Activated naive CD8-positive, alpha-beta T cell treated with anti-CD3 and anti-CD28 coated beads, Interleukin-2, amount 10 ng/mL, durations not matched to agents 7 days and 5 days (primary cell): ENCODE measurements at regions not wholly inside any gene's neighbourhood (a gene's known extent, or its start where the extent isn't known, plus 50 kb on each side); places are given as distances from the start of the nearest gene placed in this dataset.
"Not testable (repeated sequence)": the region's sequence is repeated elsewhere in the genome, so short reads cannot be mapped to it uniquely, and the experiment has no call there.

ENCODE experiments used
- ATAC-seq: fragments of 150-1000 bp; cut with Tn5 transposase; one replicate; pipeline ENCODE4 v1.10.0; 2021; ENCODE audit warnings: low read depth, moderate library complexity
- POLR2A ChIA-PET: fragments of 350-600 bp; sonication (Branson Sonifier 250); formaldehyde crosslinking; loops from one replicate; lab custom pipeline; 2021; ENCODE audit warnings: antibody characterized with exemption; lab: Charles Lee
- DNase-seq: peaks from one replicate; pipeline ENCODE4 v3.0.0; 2021
- H3K27ac Mint-ChIP-seq: one replicate; pipeline ENCODE4 v1.8.0; 2022; ENCODE audit warnings: mild to moderate bottlenecking, mixed read lengths
- H3K27me3 Mint-ChIP-seq: one replicate; pipeline ENCODE4 v1.8.0; 2022; ENCODE audit warnings: mild to moderate bottlenecking, moderate library complexity, mixed read lengths
- H3K36me3 Mint-ChIP-seq: one replicate; pipeline ENCODE4 v1.8.0; 2021; ENCODE audit warnings: mild to moderate bottlenecking, mixed read lengths
- H3K4me1 Mint-ChIP-seq: one replicate; pipeline ENCODE4 v1.8.0; 2021; ENCODE audit warnings: mixed read lengths
- H3K4me3 Mint-ChIP-seq: one replicate; pipeline ENCODE4 v1.8.0; 2022; ENCODE audit warnings: mild to moderate bottlenecking, moderate library complexity, mixed read lengths
- H3K9me3 Mint-ChIP-seq: one replicate; pipeline ENCODE4 v1.8.0; 2021; ENCODE audit warnings: mixed read lengths

- POLR2A ChIA-PET, H3K27me3 Mint-ChIP-seq, H3K9me3 Mint-ChIP-seq, H3K4me3 Mint-ChIP-seq, H3K27ac Mint-ChIP-seq, DNase-seq, H3K36me3 Mint-ChIP-seq, ATAC-seq, H3K4me1 Mint-ChIP-seq: not testable (repeated sequence)
These were observed 824.7 kb downstream of the LRRTM4 start for GRCh38 chr2:76697439-76697838.

GRCh38 chr2:76692908-76693307, 829.3 kb downstream of the LRRTM4 start:
- no peaks in the 10 kb centered on the region for H3K27me3 Mint-ChIP-seq
- no peaks in the 10 kb centered on the region for H3K4me1 Mint-ChIP-seq
- POLR2A ChIA-PET: no interaction called here
- no peak overlapping the region for H3K27ac Mint-ChIP-seq
- H3K36me3 Mint-ChIP-seq: no peaks in the 10 kb centered on the region
- no peak for ATAC-seq
- no peak overlapping the region for H3K4me3 Mint-ChIP-seq
- no peak for DNase-seq
- peaks cover 2% of the 10 kb centered on the region for H3K9me3 Mint-ChIP-seq

GRCh38 chr2:76688732-76689131, 833.4 kb downstream of the LRRTM4 start:
- Mint-ChIP-seq H3K4me3 (no peak overlapping the region), H3K27me3 (no peaks in the 10 kb centered on the region), H3K36me3 (no peaks in the 10 kb centered on the region), H3K27ac (no peak overlapping the region), H3K4me1 (no peaks in the 10 kb centered on the region), H3K9me3 (peaks cover 3% of the 10 kb centered on the region)
- no peak for DNase-seq
- no peak for ATAC-seq
- POLR2A ChIA-PET: no interaction called here

DNA sequence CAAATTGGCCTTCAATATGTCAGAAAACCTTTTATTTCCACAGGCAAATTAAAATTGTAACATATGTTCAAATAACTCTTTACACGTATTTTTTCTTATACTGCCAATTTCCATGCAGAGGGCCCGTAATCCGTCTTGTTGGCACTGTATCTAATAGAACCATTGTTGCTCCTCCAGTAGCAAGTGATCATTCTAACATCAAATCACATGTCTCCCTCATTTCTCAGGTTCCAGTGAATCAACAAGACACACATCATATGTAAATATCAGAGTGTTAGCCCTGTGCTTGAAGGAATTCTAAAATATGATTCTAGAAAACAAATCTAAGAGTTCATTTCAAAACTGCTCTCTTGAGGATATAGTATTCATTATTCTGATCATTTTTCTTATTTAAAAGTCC, 834.3 kb downstream of the LRRTM4 start:
- Mint-ChIP-seq H3K27me3 (no peaks in the 10 kb centered on the region), H3K4me1 (no peaks in the 10 kb centered on the region), H3K9me3 (peaks cover 3% of the 10 kb centered on the region), H3K4me3 (no peak overlapping the region), H3K36me3 (no peaks in the 10 kb centered on the region), H3K27ac (no peak overlapping the region)
- POLR2A ChIA-PET: no interaction called here
- ATAC-seq: no peak
- no peak for DNase-seq

DNA sequence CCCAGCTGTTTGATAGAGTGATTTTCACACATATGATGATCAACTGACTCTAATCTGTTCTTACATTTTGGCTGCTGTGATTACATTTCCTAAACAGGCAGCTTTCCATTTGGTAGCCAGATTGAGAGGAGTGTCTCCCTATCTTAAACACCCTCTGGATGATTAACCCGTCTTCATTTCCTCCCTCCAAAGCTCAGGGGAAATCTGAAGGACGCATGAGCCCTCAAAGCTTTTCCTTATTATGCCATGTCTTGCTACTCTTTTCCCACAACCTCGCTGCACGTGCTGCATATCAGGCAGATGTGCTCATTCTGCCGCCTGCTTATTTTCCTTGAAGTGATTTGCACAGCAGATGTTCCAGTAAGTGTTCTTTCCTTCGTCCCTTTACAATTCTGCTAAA, 837.4 kb downstream of the LRRTM4 start:
- no peak for DNase-seq
- H3K27ac Mint-ChIP-seq: no peak overlapping the region
- H3K4me3 Mint-ChIP-seq: no peak overlapping the region
- H3K9me3 Mint-ChIP-seq: peaks cover 5% of the 10 kb centered on the region
- no peaks in the 10 kb centered on the region for H3K27me3 Mint-ChIP-seq
- POLR2A ChIA-PET: no interaction called here
- no peak for ATAC-seq
- H3K36me3 Mint-ChIP-seq: no peaks in the 10 kb centered on the region
- H3K4me1 Mint-ChIP-seq: no peaks in the 10 kb centered on the region

DNA sequence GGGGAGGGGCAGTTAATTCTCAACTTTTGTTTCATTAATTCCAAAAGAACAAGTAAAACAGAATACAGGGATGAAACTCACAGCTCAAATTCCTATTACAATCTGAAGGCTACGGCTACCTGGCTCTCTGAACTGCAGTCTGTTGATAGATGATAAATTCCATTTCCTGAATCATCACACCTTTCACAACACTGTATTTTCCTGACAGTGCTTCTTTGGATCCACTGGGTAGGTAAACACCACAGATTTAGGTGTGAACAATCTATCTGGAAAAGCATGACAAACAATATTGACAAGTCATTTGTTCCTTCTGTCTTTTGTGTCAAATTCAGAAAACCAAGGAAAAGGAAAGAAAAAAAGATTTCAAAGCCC, 843.2 kb downstream of the LRRTM4 start:
- Mint-ChIP-seq H3K27ac (no peak overlapping the region), H3K4me3 (no peak overlapping the region), H3K4me1 (no peaks in the 10 kb centered on the region), H3K36me3 (no peaks in the 10 kb centered on the region), H3K27me3 (no peaks in the 10 kb centered on the region), H3K9me3 (peaks cover 2% of the 10 kb centered on the region)
- ATAC-seq (no peak), DNase-seq (no peak)
- POLR2A ChIA-PET: no interaction called here

DNA sequence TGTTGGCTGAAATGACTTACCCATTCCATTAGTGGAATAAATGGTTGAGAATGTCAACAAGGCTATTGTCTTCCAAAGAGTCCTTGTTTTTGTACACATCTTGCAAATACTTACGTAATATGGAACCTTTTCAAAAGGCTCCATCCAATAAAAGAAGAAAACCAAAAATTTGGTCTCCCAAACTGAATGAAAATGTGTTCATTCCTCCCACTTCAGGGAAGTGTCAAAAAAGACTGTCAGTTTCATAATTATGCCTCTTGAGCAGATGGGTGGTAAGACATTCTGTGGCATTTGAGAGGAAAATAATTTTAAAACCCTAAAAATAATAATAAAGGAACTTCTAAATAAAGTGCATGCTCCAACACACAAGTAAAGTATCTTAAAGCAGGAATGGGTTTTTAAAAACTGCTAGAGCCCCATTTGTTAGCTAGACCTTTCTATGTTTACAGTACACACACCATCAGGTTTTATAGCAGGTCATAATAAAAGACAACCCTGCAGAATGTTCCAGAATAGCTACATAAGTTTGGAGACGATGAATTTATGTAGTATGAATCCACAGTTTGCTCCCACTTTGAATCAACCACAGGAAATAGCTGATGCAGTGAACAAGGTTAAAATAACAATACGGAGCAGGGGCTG, 843.7 kb downstream of the LRRTM4 start:
- Mint-ChIP-seq H3K9me3 (peaks cover 2% of the 10 kb centered on the region), H3K27me3 (no peaks in the 10 kb centered on the region), H3K27ac (no peak overlapping the region), H3K4me1 (no peaks in the 10 kb centered on the region), H3K4me3 (no peak overlapping the region), H3K36me3 (no peaks in the 10 kb centered on the region)
- DNase-seq (no peak), ATAC-seq (no peak)
- POLR2A ChIA-PET: no interaction called here

DNA sequence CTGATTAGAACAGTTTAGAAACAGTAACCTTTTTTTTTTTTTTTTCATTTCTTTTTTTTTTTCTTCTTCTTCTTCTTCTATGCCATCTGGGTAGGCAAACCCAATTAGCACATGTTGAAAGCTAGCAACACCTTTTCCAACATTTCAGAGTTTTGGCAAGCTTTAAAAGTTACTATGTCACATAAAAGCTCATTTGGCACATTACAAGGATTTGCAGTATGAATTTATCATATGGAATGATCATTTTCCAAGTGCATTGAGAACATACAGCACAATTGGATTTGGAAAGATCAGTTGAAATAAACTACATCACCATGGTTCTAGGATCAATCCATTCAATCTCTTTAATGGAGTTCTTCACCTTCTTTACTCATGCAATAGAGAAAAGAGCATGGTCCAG, 847.0 kb downstream of the LRRTM4 start:
- Mint-ChIP-seq H3K27me3 (no peaks in the 10 kb centered on the region), H3K36me3 (no peaks in the 10 kb centered on the region), H3K4me3 (no peak overlapping the region), H3K4me1 (no peaks in the 10 kb centered on the region), H3K27ac (no peak overlapping the region), H3K9me3 (no peaks in the 10 kb centered on the region)
- POLR2A ChIA-PET: no interaction called here
- no peak for ATAC-seq
- no peak for DNase-seq

DNA sequence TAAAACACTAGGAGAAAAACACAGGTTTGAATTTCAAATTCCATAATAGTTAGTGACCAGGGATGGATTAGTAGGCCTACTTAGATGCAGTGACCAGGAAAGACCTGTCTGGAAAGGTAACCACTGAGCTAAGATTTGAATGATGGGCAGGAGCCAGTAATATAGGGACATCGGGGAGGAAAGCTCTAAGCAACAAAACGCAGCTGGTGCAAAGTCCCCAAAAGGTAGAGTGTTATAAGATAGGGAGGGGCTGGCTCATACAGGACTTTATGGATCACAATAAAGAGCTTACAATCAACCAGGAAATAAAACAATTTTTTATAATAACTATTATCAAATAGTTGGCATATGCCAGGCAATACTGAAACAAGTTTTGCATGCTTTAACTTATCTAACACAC, 849.4 kb downstream of the LRRTM4 start:
- no peak for DNase-seq
- no peaks in the 10 kb centered on the region for H3K36me3 Mint-ChIP-seq
- ATAC-seq: no peak
- H3K27me3 Mint-ChIP-seq: no peaks in the 10 kb centered on the region
- H3K27ac Mint-ChIP-seq: no peak overlapping the region
- POLR2A ChIA-PET: no interaction called here
- no peak overlapping the region for H3K4me3 Mint-ChIP-seq
- H3K9me3 Mint-ChIP-seq: no peaks in the 10 kb centered on the region
- H3K4me1 Mint-ChIP-seq: no peaks in the 10 kb centered on the region

- no peak for ATAC-seq
- Mint-ChIP-seq H3K36me3 (no peaks in the 10 kb centered on the region), H3K27me3 (no peaks in the 10 kb centered on the region), H3K4me1 (no peaks in the 10 kb centered on the region), H3K27ac (no peak overlapping the region), H3K4me3 (no peak overlapping the region), H3K9me3 (no peaks in the 10 kb centered on the region)
- DNase-seq: no peak
- POLR2A ChIA-PET: no interaction called here
These were observed 852.2 kb downstream of the LRRTM4 start for GRCh38 chr2:76669966-76670465.

GRCh38 chr2:76668279-76668678, 853.9 kb downstream of the LRRTM4 start:
- no peak overlapping the region for H3K4me3 Mint-ChIP-seq
- H3K4me1 Mint-ChIP-seq: no peaks in the 10 kb centered on the region
- H3K27me3 Mint-ChIP-seq: no peaks in the 10 kb centered on the region
- no peak overlapping the region for H3K27ac Mint-ChIP-seq
- DNase-seq (no peak), ATAC-seq (no peak)
- POLR2A ChIA-PET: no interaction called here
- no peaks in the 10 kb centered on the region for H3K9me3 Mint-ChIP-seq
- H3K36me3 Mint-ChIP-seq: no peaks in the 10 kb centered on the region

DNA sequence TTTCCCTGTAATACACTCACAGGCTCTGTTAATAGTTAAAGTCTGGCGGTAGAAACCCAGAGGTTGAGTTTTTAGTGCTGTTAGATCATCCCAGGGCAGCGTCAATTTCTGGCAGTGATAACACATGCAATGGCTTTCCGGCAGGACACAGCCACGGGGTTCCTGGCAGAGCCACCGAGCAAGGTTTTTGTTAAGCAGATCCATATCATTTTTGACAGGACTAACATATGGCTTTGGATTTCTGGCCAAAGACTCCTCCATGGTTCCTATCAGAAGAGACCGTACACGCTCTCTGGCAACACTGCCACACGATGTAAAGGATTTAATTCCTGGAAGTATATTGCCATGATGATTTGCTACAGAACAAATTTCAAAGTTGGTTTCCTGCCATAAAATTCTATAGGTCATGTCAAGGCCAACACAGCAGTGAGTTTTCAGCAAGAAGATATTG, 854.3 kb downstream of the LRRTM4 start:
- no peak overlapping the region for H3K4me3 Mint-ChIP-seq
- no peak for ATAC-seq
- DNase-seq: no peak
- H3K27me3 Mint-ChIP-seq: no peaks in the 10 kb centered on the region
- H3K27ac Mint-ChIP-seq: no peak overlapping the region
- H3K9me3 Mint-ChIP-seq: no peaks in the 10 kb centered on the region
- no peaks in the 10 kb centered on the region for H3K36me3 Mint-ChIP-seq
- no peaks in the 10 kb centered on the region for H3K4me1 Mint-ChIP-seq
- POLR2A ChIA-PET: no interaction called here

DNA sequence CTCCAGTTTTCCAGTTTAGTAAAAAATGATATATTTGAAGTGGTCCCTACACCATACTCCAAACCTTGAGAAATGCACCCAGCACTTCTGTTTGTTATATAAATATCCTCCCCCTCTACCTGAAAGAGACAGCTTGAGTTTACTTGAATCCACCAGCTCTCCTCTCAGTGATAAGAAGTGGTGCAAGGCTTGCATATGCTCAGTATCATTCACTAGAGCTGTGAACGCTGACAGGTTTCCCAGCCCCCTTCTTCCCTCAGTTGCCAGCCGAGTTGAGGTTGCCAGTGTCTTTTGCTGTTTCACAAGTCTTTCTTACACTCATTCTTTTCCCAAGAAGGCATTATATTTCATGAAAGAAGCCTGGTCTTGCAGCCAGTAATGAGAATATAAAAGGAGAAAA, 880.0 kb downstream of the LRRTM4 start:
- H3K4me1 Mint-ChIP-seq: no peaks in the 10 kb centered on the region
- DNase-seq (no peak), ATAC-seq (no peak)
- no peak overlapping the region for H3K27ac Mint-ChIP-seq
- no peaks in the 10 kb centered on the region for H3K36me3 Mint-ChIP-seq
- no peak overlapping the region for H3K4me3 Mint-ChIP-seq
- H3K9me3 Mint-ChIP-seq: peaks cover 2% of the 10 kb centered on the region
- POLR2A ChIA-PET: no interaction called here
- no peaks in the 10 kb centered on the region for H3K27me3 Mint-ChIP-seq

DNA sequence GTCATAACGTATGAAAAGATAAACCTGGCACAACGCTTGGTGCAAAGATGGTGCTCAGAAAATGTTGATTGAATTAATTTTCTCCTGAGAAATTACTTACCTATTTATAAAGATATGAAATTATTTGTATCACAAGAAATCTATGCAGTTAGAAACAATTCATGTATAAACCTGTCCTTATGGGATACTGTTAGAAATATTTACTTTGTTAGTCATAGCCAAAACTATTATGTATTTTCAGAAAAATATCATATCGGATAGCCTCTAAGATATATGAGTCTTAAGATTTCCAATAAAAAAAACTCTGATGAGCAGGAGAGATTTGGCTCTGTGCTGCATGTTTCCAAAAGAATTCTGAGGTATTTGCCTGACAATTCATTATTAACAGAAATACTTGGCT, 880.7 kb downstream of the LRRTM4 start:
- no peak overlapping the region for H3K4me3 Mint-ChIP-seq
- ATAC-seq (no peak), DNase-seq (no peak)
- POLR2A ChIA-PET: no interaction called here
- peaks cover 2% of the 10 kb centered on the region for H3K9me3 Mint-ChIP-seq
- no peaks in the 10 kb centered on the region for H3K36me3 Mint-ChIP-seq
- H3K27ac Mint-ChIP-seq: no peak overlapping the region
- no peaks in the 10 kb centered on the region for H3K27me3 Mint-ChIP-seq
- no peaks in the 10 kb centered on the region for H3K4me1 Mint-ChIP-seq

GRCh38 chr2:76640905-76641304, 881.3 kb downstream of the LRRTM4 start:
- Mint-ChIP-seq H3K4me3 (no peak overlapping the region), H3K9me3 (peaks cover 2% of the 10 kb centered on the region), H3K4me1 (no peaks in the 10 kb centered on the region), H3K27me3 (no peaks in the 10 kb centered on the region), H3K27ac (no peak overlapping the region), H3K36me3 (no peaks in the 10 kb centered on the region)
- POLR2A ChIA-PET: no interaction called here
- DNase-seq: no peak
- ATAC-seq: no peak
